ENCODE measurements at regions not wholly inside any gene's neighbourhood (a gene's known extent, or its start where the extent isn't known, plus 50 kb on each side); places are given as distances from the start of the nearest gene placed in this dataset.
"Not testable (repeated sequence)": the region's sequence is repeated elsewhere in the genome, so short reads cannot be mapped to it uniquely, and the experiment has no call there.

DNA sequence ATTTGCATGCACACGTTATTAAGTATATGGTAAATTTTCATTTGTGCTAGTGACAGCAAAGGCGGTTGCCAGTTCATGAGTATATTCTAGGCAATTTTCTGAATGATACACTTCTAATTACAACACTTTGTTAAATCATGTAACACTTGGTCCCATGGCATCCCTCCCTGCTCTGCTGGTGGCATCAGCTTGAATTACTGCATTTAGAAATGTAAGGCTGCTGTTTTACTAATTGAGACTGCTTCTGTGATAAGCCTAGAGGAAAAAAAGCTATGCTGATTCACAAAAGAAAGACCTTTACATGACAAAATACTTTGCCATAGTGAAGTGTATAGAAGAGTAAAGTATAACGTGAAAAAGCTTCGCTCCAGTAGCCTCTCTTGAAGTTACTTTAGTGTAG, 636.1 kb downstream of the KCNH5 start:
- no peak for DNase-seq (ENCODE audit: low read depth)

DNA sequence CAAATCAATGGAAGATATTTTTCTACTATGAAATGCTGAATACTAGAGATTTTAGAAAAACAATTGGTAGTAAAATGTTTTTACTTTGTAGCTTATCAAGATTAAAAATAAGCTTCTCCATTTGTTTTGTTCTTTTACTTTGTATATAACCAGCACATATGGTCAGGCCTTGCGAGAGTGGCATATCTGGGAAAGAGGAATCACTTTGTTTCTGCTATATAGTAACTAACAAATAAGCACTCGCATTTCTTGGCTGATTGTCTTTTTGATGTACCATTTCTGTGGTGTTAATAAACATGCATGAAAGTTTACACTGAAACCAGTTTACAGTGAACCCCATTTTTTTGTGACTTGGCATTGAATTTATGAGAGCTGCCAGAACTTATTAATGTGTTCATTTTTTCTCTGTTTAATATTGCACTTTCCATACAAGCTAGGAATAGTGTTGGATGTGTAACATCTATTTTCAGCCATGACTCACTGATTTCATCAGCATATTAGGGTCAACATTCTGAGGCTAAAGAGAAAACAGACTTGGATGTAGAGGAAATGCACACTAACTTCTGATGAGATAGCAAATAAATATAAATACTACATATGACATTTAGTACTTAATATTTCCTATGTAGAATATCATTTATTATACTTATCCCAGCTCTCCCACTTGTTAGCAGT, 635.5 kb downstream of the KCNH5 start:
- DNase-seq (ENCODE audit: low read depth) = no peak

GRCh38 chr14:62420847-62421246, 624.4 kb downstream of the KCNH5 start:
- no peak for DNase-seq (ENCODE audit: low read depth)

- DNase-seq (ENCODE audit: low read depth) = no peak
Measured at GRCh38 chr14:62428429-62429203, 616.6 kb downstream of the KCNH5 start.

DNA sequence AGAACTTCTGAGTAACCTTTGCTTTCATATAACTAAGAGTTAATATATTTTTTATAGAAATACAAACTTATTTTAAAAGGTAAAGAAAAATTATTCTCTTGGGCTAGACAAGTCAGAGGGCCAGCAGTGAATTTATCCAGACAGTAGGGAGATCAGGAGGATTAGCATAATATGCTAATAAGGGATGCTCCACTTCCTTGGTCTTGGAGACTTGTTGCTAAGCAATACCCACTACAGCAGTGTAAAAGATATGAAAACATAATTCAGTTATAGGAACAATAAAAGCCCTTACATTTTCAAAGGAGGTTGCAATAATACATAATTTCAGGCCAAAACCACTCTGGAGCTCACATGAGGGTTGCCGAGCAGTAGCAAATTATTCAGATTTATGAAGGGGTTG, 615.6 kb downstream of the KCNH5 start:
- DNase-seq (ENCODE audit: low read depth) = no peak

DNA sequence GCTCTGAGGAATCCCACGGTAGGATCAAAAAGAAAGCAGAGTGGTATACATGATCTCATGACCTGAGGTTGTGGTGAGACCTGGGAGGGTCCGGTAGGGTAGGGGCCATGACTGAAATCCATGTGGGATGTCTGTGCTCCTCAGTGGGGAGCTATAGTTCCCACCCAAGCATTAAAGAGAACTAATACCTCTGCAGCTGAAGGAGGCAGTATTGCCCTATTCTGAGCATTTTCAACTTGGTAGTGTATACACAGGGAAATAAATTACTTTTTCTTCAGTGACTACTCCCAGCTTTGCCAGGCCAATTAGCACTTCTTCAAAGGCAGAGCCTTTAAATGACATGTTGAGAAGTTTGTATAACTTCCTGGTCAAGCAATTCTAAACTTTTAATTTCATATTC, 613.8 kb downstream of the KCNH5 start:
- no peak for DNase-seq (ENCODE audit: low read depth)

GRCh38 chr14:62432955-62433354, 612.3 kb downstream of the KCNH5 start:
- DNase-seq (ENCODE audit: low read depth) = no peak

GRCh38 chr14:62436261-62436660, 609.0 kb downstream of the KCNH5 start:
- no peak for DNase-seq (ENCODE audit: low read depth)

DNA sequence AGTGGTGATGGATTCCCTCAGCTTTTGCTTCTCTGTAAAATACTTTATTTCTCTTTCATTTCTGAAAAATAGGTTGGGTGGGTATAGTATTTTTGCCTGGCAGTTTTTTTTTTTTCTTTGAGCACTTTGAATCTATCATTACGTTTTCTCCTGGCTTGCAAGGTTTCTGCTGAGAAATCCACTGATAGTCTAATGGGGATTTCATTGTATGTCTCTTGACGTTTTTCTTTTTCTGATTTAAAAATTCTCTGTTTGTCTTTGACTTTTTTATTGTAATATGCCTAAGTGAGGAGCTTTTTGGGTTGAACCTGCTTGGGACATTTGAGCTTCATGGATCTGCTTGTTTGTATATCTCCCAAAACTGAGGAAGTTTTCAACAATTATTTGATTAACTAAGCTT, 606.0 kb downstream of the KCNH5 start:
- DNase-seq (ENCODE audit: low read depth) = no peak

DNA sequence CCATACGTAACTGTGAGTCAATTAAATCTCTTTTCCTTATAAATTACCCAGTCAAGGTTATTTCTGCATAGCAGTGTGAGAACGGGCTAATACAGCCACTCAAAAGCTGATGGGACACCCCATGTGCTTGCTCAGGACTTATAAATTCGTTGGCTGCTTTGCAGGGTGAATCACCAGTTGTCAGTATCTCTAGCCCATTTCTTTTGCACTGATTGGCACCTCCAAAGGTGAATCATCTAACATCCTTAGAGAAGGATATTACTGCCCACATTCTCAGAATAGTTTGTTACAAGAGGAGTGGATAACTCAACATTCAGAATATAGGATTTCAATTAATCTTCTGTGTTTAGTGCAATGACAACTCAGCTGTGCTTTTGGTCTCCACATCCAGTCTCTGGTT, 601.5 kb downstream of the KCNH5 start:
- no peak for DNase-seq (ENCODE audit: low read depth)

DNA sequence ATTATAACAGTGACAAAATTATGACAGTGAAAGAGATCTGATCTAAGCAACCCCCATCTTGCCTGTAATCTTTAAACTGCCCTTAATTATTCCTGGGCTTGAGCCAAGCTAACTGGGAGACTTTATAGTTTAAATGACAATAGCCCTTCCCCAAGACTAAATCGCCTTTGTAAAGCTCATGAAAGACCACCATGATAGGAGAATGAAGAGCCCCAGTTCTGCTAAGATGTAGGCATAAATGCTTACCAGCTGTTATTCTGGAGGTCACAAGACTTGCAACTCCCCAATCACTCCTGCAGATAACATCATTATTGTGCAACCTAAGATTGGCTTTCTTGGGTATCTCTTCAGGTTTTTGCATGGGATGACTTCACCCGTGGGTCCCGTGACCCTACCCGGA, 599.7 kb downstream of the KCNH5 start:
- no peak for DNase-seq (ENCODE audit: low read depth)

DNA sequence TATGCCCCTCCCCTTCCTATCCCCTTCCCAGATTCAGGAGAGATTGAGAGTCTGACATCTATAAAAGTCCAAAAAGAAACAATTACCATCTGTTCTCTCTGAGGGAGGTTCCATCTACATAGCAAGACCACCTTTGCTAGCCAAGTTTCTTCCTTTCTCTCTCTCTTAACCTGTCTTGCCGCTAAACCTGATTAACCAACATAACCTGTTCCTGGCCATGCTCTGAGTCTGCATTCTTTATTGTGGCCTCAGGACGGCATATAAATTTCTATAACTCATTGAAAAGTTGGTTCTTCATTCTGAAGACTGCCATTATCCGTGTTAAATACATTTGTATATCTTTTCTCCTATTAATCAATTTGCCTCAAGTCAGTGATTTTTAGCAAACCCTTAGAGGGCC, 594.0 kb downstream of the KCNH5 start:
- no peak for DNase-seq (ENCODE audit: low read depth)

GRCh38 chr14:62453226-62453625, 592.0 kb downstream of the KCNH5 start:
- DNase-seq (ENCODE audit: low read depth) = no peak

- DNase-seq (ENCODE audit: low read depth) = no peak
Measured at GRCh38 chr14:62455446-62455845, 589.8 kb downstream of the KCNH5 start.

DNA sequence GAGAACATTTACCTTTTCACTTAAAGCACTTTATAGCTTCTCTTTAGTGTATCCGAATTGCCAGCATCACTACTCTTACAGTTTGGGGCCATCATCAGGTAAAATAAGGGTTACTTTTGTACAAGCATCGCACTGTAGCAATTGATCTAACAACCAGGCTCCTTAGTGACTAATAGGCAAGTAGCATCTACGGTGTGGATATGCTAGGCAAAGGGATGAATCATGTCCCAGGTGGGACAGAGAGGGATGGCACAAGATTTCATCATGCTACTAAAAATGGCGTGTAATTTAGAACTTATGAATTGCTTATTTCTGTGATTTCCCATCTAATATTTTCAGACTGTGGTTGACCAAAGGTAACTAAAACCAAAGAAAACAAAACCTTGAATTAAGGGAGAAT, 582.3 kb downstream of the KCNH5 start:
- no peak for DNase-seq (ENCODE audit: low read depth)

DNA sequence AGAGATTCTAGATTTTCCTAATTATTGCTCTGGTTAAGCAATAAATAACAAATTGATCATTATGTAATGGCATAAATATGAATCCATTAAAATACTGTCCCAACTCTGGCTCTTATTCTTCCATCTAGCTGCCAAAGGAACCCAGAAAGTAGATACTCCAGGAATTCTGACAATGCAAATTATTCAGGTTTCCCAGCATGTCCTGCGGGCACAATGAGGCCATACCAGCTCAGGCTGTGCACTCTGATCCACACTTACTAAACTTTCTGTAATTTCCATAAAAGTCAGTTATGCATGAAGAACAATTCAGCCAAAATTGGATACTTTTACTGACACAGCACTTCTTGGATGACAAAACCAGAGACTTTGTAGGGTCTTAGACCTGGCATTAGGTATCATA, 576.3 kb downstream of the KCNH5 start:
- DNase-seq (ENCODE audit: low read depth) = no peak

DNA sequence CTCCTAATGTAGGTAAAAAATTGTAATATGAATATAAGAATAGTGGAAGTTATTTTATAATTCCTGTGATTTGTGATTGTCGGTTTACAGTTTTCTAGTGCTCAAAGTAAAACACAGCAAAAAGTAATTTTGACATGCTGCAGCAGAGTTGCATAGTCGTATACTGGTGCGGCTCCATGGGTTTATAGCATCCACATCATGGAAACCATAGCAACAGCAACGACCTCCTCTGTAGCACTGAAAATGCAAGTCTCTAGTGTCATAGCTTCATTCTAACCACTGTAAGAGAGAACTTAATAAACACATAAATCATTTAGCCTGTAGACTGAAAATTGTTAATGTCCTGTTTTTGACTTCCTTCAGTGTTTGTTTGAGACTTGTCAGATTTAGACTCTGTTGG, 574.3 kb downstream of the KCNH5 start:
- no peak for DNase-seq (ENCODE audit: low read depth)

DNA sequence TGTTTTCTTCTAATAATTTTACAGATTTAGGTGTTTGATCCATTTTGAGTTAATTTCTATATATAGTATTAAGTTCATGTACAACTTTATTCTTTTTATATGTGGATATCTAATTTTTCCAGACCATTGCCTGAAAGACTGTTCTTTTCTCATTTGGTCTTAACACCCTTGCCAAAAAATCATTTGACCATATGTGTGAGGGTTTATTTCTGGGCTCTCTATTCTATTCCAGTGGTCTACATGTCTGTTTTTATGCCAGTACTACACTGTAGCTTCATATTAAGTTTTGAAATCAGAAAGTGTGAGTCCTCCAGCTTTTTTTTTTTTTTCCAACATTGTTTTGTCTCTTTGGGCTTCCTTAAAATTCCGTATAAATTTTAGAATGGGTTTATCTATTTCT, 554.1 kb downstream of the KCNH5 start:
- no peak for DNase-seq (ENCODE audit: low read depth)

GRCh38 chr14:62497708-62498107, 547.5 kb downstream of the KCNH5 start:
- no peak for DNase-seq (ENCODE audit: low read depth)

GRCh38 chr14:62501021-62501750, 544.1 kb downstream of the KCNH5 start:
- no peak for DNase-seq (ENCODE audit: low read depth)

DNA sequence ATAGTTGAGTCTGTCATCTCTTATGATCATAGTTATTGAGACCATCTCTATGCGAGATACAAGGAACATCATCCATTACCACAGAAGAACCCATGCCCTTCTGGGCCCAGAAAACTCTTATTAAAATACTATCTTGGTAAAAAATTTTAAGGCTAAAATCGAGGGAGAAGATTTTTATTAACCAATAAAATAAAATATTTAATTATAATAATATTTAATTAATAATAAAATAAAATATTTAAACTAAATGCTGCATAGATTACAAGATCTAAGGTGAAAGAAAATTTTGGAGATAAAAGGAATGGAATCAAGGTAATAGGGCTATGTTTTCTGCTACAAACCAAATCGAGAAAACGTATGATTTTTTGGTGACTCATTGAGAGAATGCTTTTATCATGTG, 540.2 kb downstream of the KCNH5 start:
- DNase-seq (ENCODE audit: low read depth) = no peak

DNA sequence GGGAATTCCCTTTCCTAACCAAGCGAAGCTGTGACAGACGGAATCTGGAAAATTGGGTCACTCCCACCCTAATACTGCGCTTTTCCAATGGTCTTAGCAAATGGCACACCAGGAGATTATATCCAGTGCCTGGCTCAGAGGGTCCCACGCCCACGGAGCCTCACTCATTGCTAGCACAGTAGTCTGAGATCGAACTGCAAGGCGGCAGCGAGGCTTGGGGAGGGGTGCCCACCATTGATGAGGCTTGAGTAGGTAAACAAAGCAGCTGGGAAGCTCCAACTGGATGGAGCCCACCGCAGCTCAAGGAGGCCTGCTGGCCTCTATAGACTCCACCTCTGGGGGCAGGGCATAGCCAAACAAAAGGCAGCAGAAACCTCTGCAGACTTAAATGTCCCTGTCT, 523.9 kb downstream of the KCNH5 start:
- not testable (repeated sequence) for DNase-seq (ENCODE audit: low read depth)

DNA sequence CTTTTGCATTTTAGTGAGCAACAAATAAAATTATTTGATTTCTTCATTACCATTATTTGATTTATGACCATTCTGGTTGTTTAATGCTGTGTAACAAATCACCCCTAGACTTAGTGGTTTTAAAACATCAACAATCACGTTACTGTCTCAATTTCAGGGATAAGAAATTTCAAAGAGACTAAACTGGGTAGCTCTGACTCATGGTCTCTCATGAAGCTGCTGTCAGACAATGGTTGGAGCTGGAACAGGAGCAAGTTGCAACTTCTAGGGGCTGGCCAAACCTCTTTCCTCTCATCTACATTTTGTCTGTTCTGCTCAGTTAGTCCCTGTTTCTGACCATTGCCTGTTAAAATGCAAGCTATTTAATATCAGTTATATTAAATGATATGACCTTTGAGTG, 517.0 kb downstream of the KCNH5 start:
- no peak for DNase-seq (ENCODE audit: low read depth)

Data from HS-27A (cell line).